HG02884 (cell line): ENCODE measurements at regions not wholly inside any gene's neighbourhood (a gene's known extent, or its start where the extent isn't known, plus 50 kb on each side); places are given as distances from the start of the nearest gene placed in this dataset.
"Not testable (repeated sequence)": the region's sequence is repeated elsewhere in the genome, so short reads cannot be mapped to it uniquely, and the experiment has no call there.

ENCODE experiments used
- ATAC-seq: cut with Tn5 transposase; IDR thresholded peaks from one replicate; pipeline ENCODE4 v1.9.1; 2021; ENCODE audit warnings: mild to moderate bottlenecking, moderate library complexity; ENCODE audit not compliant: unreplicated experiment

- ATAC-seq: no peak
Observed at GRCh38 chr9:78383130-78383529, 86.2 kb downstream of the PSAT1 start.

- no peak for ATAC-seq
Observed at GRCh38 chr9:78386348-78386747, 89.4 kb downstream of the PSAT1 start.

GRCh38 chr9:78386773-78387172 is 89.8 kb downstream of the PSAT1 start:
- no peak for ATAC-seq

- ATAC-seq: no peak
Observed at GRCh38 chr9:78393340-78393739, 96.4 kb downstream of the PSAT1 start.

GRCh38 chr9:78393932-78394331 is 97.0 kb downstream of the PSAT1 start:
- ATAC-seq: no peak

GRCh38 chr9:78396087-78396486 is 99.2 kb downstream of the PSAT1 start:
- ATAC-seq: no peak

GRCh38 chr9:78397045-78397444 is 100.1 kb downstream of the PSAT1 start:
- no peak for ATAC-seq

- no peak for ATAC-seq
Observed at GRCh38 chr9:78397454-78397853, 100.5 kb downstream of the PSAT1 start.

- ATAC-seq: no peak
Observed at GRCh38 chr9:78399153-78399552, 102.2 kb downstream of the PSAT1 start.

GRCh38 chr9:78400496-78400895 is 103.6 kb downstream of the PSAT1 start:
- no peak for ATAC-seq

GRCh38 chr9:78405461-78405860 is 108.5 kb downstream of the PSAT1 start:
- ATAC-seq: no peak

GRCh38 chr9:78406146-78406545 is 109.2 kb downstream of the PSAT1 start:
- no peak for ATAC-seq

GRCh38 chr9:78406933-78407332 is 110.0 kb downstream of the PSAT1 start:
- no peak for ATAC-seq

GRCh38 chr9:78407636-78408312 is 110.8 kb downstream of the PSAT1 start:
- ATAC-seq: no peak

- no peak for ATAC-seq
Observed at GRCh38 chr9:78408388-78408787, 111.5 kb downstream of the PSAT1 start.

- ATAC-seq: not testable (repeated sequence)
Observed at GRCh38 chr9:78409928-78410510, 113.1 kb downstream of the PSAT1 start.

- no peak for ATAC-seq
Observed at GRCh38 chr9:78422309-78422708, 125.4 kb downstream of the PSAT1 start.

GRCh38 chr9:78424299-78424698 is 127.4 kb downstream of the PSAT1 start:
- ATAC-seq: no peak

GRCh38 chr9:78428640-78429039 is 131.7 kb downstream of the PSAT1 start:
- no peak for ATAC-seq

- no peak for ATAC-seq
Observed at GRCh38 chr9:78430387-78430786, 133.5 kb downstream of the PSAT1 start.

GRCh38 chr9:78431039-78431438 is 134.1 kb downstream of the PSAT1 start:
- ATAC-seq: not testable (repeated sequence)

- no peak for ATAC-seq
Observed at GRCh38 chr9:78436873-78437272, 139.9 kb downstream of the PSAT1 start.

GRCh38 chr9:78437296-78437695 is 140.4 kb downstream of the PSAT1 start:
- no peak for ATAC-seq
